Activated B cell treated with CpG ODN at 0.5 μM for 24 hours (primary cell): ENCODE measurements at regions not wholly inside any gene's neighbourhood (a gene's known extent, or its start where the extent isn't known, plus 50 kb on each side); places are given as distances from the start of the nearest gene placed in this dataset.

Source experiments
- ATAC-seq: fragments of 200-7000 bp; cut with Tn5 transposase; one replicate; pipeline ENCODE4 v1.10.0; 2021; ENCODE audit warnings: low read depth, mild to moderate bottlenecking, moderate library complexity
- CTCF ChIA-PET: fragments of 350-600 bp; sonication (Branson Sonifier 250); formaldehyde crosslinking; loops from one replicate; lab custom pipeline; 2021; ENCODE audit warnings: antibody characterized with exemption; lab: Charles Lee
- POLR2A ChIA-PET: fragments of 350-600 bp; sonication (Branson Sonifier 250); formaldehyde crosslinking; loops from one replicate; lab custom pipeline; 2021; ENCODE audit warnings: antibody characterized with exemption; lab: Charles Lee
- DNase-seq: peaks from one replicate; pipeline ENCODE4 v3.0.0; 2022
- H3K27ac Mint-ChIP-seq: one replicate; pipeline ENCODE4 v1.8.0; 2020; ENCODE audit warnings: mixed read lengths
- H3K27me3 Mint-ChIP-seq: one replicate; pipeline ENCODE4 v1.8.0; 2021; ENCODE audit warnings: mixed read lengths
- H3K36me3 Mint-ChIP-seq: one replicate; pipeline ENCODE4 v1.8.0; 2021; ENCODE audit warnings: low read depth, mixed read lengths
- H3K4me1 Mint-ChIP-seq: one replicate; pipeline ENCODE4 v1.8.0; 2021; ENCODE audit warnings: mixed read lengths
- H3K4me3 Mint-ChIP-seq: one replicate; pipeline ENCODE4 v1.8.0; 2020; ENCODE audit warnings: mild to moderate bottlenecking, mixed read lengths
- H3K9me3 Mint-ChIP-seq: one replicate; pipeline ENCODE4 v1.8.0; 2020; ENCODE audit warnings: mixed read lengths
- CTCF ChIP-seq: fragments of 200-600 bp; IDR thresholded peaks from one replicate; pipeline ENCODE4 v1.8.0; 2022; ENCODE audit warnings: antibody characterized with exemption, mild to moderate bottlenecking
- intact Hi-C: fragments of 100-400 bp; cut with micrococcal nuclease; formaldehyde crosslinking; loops from one replicate; pipeline ENCODE4 v1.15.1; 2024

DNA sequence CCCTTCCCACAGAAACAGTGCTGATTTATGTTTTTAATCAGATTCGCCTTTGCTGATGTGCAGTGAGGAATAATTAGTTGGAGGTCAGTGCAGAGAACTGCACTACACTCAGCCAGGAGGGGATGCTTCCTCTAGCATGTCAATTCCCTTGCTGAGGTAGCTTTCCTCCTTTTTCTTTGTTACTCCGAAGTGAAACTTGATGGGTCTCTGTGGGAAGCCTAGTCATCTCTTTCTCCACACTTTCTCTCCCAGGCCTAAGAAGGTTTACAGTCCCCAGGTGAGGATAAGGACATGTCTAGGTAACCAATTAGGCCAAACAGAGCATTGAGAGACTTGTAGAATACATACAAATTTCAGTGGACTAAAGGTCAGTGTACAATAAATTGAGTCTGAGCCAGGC, 461.8 kb downstream of the KIF4B start:
- no peak for TF ChIP-seq CTCF
- ATAC-seq (no peak), DNase-seq (no peak)
- no peak overlapping the region for H3K4me3 Mint-ChIP-seq
- no peaks in the 10 kb centered on the region for H3K9me3 Mint-ChIP-seq
- ChIA-PET POLR2A (no interaction called here), CTCF (no interaction called here)
- no peaks in the 10 kb centered on the region for H3K36me3 Mint-ChIP-seq
- H3K27me3 Mint-ChIP-seq: no peaks in the 10 kb centered on the region
- intact Hi-C loops: no loop called here
- H3K4me1 Mint-ChIP-seq: no peaks in the 10 kb centered on the region
- no peak overlapping the region for H3K27ac Mint-ChIP-seq

DNA sequence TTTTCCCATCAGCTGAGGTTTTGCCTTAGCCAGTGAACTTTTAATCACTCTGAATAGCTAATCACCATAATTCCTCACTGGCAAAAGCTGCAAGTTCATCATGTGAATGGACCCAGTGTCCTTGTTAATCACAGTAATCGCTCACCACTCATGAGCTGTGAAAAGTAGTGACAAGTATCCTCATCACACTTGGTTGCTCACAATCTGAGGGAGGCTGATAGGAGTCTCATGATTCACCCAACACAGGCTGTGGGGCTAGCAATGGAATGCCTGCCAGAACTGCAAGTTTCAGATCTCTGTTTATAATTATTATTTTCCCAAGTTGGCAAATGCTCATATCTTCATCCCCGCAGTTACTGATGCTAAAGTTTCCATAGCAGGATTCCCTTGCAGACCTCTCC, 467.2 kb downstream of the KIF4B start:
- Mint-ChIP-seq H3K4me1 (no peaks in the 10 kb centered on the region), H3K27me3 (peaks cover under 1% of the 10 kb centered on the region), H3K9me3 (no peaks in the 10 kb centered on the region), H3K36me3 (no peaks in the 10 kb centered on the region), H3K27ac (no peak overlapping the region), H3K4me3 (no peak overlapping the region)
- ChIA-PET POLR2A (no interaction called here), CTCF (no interaction called here)
- intact Hi-C loops: no loop called here
- ATAC-seq (no peak), DNase-seq (no peak)
- no peak for TF ChIP-seq CTCF

DNA sequence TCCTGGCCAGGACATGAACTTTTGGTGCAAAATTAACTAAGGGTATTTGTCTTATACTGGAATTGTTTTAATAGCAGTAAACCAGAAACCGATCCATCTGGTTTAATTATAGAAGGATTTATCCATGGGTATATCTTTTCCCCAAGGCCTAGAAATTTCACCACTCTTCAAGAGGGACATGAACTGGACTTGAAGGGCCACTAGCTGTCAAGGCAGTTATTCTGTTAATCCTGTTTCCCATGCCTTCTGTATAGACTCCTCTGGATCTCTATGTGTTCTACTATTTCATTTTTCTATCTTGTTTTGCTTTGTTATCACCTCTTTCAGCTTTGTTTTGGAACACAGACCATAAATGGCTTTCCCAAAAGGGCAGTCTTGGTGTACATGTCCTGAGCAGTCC, 467.6 kb downstream of the KIF4B start:
- ATAC-seq (no peak), DNase-seq (no peak)
- CTCF ChIA-PET: no interaction called here
- Mint-ChIP-seq H3K27me3 (peaks cover 2% of the 10 kb centered on the region), H3K36me3 (no peaks in the 10 kb centered on the region), H3K4me3 (no peak overlapping the region), H3K4me1 (no peaks in the 10 kb centered on the region), H3K27ac (no peak overlapping the region), H3K9me3 (no peaks in the 10 kb centered on the region)
- TF ChIP-seq CTCF: no peak
- POLR2A ChIA-PET: no interaction called here
- intact Hi-C loops: no loop called here

DNA sequence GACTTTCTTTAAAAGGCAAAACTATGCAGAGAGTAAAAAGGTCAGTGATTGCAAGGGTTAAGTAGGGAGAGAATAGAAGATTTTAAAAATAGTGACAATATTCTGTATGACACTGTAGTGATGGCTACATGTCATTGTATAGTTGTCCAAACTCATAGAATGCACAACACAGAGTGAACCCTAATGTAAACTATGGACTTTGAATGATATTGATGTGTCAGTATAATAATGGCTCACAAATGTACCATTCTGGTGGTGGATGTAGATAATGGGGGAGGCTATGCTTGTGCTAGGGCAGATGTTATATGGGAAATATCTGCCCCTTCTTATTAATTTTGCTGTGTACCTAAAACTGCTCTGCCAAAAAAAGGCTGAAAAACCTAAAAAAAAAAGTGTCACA, 468.9 kb downstream of the KIF4B start:
- ATAC-seq (no peak), DNase-seq (no peak)
- no peak for TF ChIP-seq CTCF
- ChIA-PET CTCF (no interaction called here), POLR2A (no interaction called here)
- intact Hi-C loops: no loop called here
- Mint-ChIP-seq H3K27ac (no peak overlapping the region), H3K4me3 (no peak overlapping the region), H3K4me1 (no peaks in the 10 kb centered on the region), H3K36me3 (no peaks in the 10 kb centered on the region), H3K27me3 (peaks cover 2% of the 10 kb centered on the region), H3K9me3 (no peaks in the 10 kb centered on the region)

DNA sequence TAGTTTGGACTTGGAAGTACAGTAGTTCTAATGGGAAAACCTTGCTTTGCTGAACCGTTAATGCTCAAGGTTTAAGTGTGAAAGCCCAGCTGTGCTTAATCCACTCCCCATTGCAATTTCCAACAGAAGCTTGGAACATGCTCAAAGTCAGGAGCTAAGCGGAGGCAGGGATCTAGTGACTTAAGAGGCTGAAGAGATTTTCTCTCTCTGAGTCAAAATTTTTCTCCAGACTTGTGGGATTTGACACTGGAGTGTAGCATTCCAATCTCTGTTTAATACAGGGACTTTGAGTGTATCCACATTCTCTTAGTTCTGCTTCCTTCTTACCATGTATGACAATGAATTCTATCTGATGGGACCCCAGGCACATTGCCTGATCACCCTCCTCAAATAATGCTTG, 471.8 kb downstream of the KIF4B start:
- TF ChIP-seq CTCF: no peak
- peaks cover 4% of the 10 kb centered on the region for H3K27me3 Mint-ChIP-seq
- no peak for ATAC-seq
- no peaks in the 10 kb centered on the region for H3K36me3 Mint-ChIP-seq
- ChIA-PET POLR2A (no interaction called here), CTCF (no interaction called here)
- intact Hi-C loops: no loop called here
- H3K27ac Mint-ChIP-seq: no peak overlapping the region
- no peaks in the 10 kb centered on the region for H3K4me1 Mint-ChIP-seq
- H3K9me3 Mint-ChIP-seq: no peaks in the 10 kb centered on the region
- H3K4me3 Mint-ChIP-seq: no peak overlapping the region
- DNase-seq: no peak
